GM19025 (cell line): ENCODE measurements at regions not wholly inside any gene's neighbourhood (a gene's known extent, or its start where the extent isn't known, plus 50 kb on each side); places are given as distances from the start of the nearest gene placed in this dataset.
"Not testable (repeated sequence)": the region's sequence is repeated elsewhere in the genome, so short reads cannot be mapped to it uniquely, and the experiment has no call there.

ENCODE experiments used
- ATAC-seq: cut with Tn5 transposase; IDR thresholded peaks from one replicate; pipeline ENCODE4 v1.9.1; 2021; ENCODE audit warnings: mild to moderate bottlenecking, low read depth, moderate library complexity; ENCODE audit not compliant: unreplicated experiment

GRCh38 chr9:79390077-79390698 is 181.6 kb upstream of the TLE4 start:
- no peak for ATAC-seq

GRCh38 chr9:79390781-79391770 is 180.7 kb upstream of the TLE4 start:
- ATAC-seq, result no peak

- no peak for ATAC-seq
Observed at GRCh38 chr9:79395228-79395627, 176.5 kb upstream of the TLE4 start.

GRCh38 chr9:79395755-79396154 is 176.0 kb upstream of the TLE4 start:
- ATAC-seq, result no peak

- no peak for ATAC-seq
Observed at GRCh38 chr9:79396168-79396567, 175.6 kb upstream of the TLE4 start.

GRCh38 chr9:79403495-79403894 is 168.3 kb upstream of the TLE4 start:
- no peak for ATAC-seq

- ATAC-seq, result no peak
Observed at GRCh38 chr9:79408200-79408599, 163.6 kb upstream of the TLE4 start.

GRCh38 chr9:79408617-79409016 is 163.1 kb upstream of the TLE4 start:
- no peak for ATAC-seq

- ATAC-seq, result no peak
Observed at GRCh38 chr9:79409182-79409823, 162.5 kb upstream of the TLE4 start.

GRCh38 chr9:79425840-79426239 is 145.9 kb upstream of the TLE4 start:
- ATAC-seq, result no peak

GRCh38 chr9:79428422-79428821 is 143.3 kb upstream of the TLE4 start:
- no peak for ATAC-seq

- ATAC-seq, result no peak
Observed at GRCh38 chr9:79430619-79431018, 141.1 kb upstream of the TLE4 start.

- no peak for ATAC-seq
Observed at GRCh38 chr9:79431019-79431679, 140.6 kb upstream of the TLE4 start.

GRCh38 chr9:79432485-79432884 is 139.3 kb upstream of the TLE4 start:
- ATAC-seq, result no peak

GRCh38 chr9:79433703-79434102 is 138.1 kb upstream of the TLE4 start:
- no peak for ATAC-seq

- not testable (repeated sequence) for ATAC-seq
Observed at GRCh38 chr9:79439221-79439620, 132.5 kb upstream of the TLE4 start.

GRCh38 chr9:79446523-79447307 is 125.0 kb upstream of the TLE4 start:
- ATAC-seq, result no peak

GRCh38 chr9:79447308-79447605 is 124.5 kb upstream of the TLE4 start:
- ATAC-seq, result no peak

GRCh38 chr9:79447762-79448161 is 124.0 kb upstream of the TLE4 start:
- no peak for ATAC-seq

- no peak for ATAC-seq
Observed at GRCh38 chr9:79452265-79452664, 119.5 kb upstream of the TLE4 start.
